GM12891 (cell line): ENCODE measurements at regions not wholly inside any gene's neighbourhood (a gene's known extent, or its start where the extent isn't known, plus 50 kb on each side); places are given as distances from the start of the nearest gene placed in this dataset.

ENCODE experiments used
- PAX5 ChIP-seq: IDR thresholded peaks from 2 replicates; pipeline ENCODE4 v1.6.1; 2011; ENCODE audit warnings: low read length, moderate library complexity, mild to moderate bottlenecking; ENCODE audit not compliant: insufficient read depth, severe bottlenecking
- POLR2A ChIP-seq: IDR thresholded peaks from 2 replicates; pipeline ENCODE4 v1.6.1; 2011; ENCODE audit warnings: low read depth, low read length, control low read depth
- POLR2AphosphoS5 ChIP-seq: IDR thresholded peaks from 2 replicates; pipeline ENCODE4 v1.6.1; 2011; ENCODE audit warnings: low read depth, low read length, control low read depth

DNA sequence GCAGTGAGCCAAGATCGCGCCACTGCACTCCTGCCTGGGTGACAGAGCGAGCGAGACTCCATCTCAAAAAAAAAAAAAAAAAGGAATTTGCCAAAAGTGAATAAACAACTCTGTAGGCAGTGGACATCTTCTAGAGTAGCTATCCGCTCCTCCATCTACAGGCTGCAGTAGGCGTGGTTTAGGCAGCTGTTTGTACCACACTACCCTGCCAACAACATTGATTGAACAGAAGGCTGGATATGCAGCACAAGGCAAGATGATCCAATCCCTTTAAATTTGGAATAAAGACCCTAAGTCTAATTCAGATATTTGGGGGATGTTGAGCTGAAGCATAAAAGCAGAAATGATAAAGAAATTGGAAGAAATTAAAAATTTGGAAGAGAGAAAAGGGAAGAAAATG is 141.6 kb downstream of the TES start:
- TF ChIP-seq POLR2A (no peak), POLR2AphosphoS5 (no peak), PAX5 (no peak)
